H9 (cell line): ENCODE measurements at regions not wholly inside any gene's neighbourhood (a gene's known extent, or its start where the extent isn't known, plus 50 kb on each side); places are given as distances from the start of the nearest gene placed in this dataset.

ENCODE experiments used
- DNase-seq: peaks from one replicate; pipeline ENCODE4 v3.0.0-alpha.2; 2017
- H2AFZ ChIP-seq: one replicate; pipeline ENCODE4 v1.6.1; 2013; ENCODE audit warnings: mild to moderate bottlenecking, low read length, control low read depth, moderate library complexity
- H2AK5ac ChIP-seq: 2 replicates; pipeline ENCODE4 v1.6.1; 2013; ENCODE audit warnings: low read length, control low read depth, mixed read lengths; ENCODE audit not compliant: insufficient read length
- H2BK120ac ChIP-seq: one replicate; pipeline ENCODE4 v1.6.1; 2013; ENCODE audit warnings: low read depth, mild to moderate bottlenecking, low read length, control low read depth, inconsistent platforms; ENCODE audit not compliant: poor library complexity, severe bottlenecking
- H2BK12ac ChIP-seq: 2 replicates; pipeline ENCODE4 v1.6.1; 2013; ENCODE audit warnings: low read length, control low read depth, mixed read lengths, low read depth; ENCODE audit not compliant: insufficient read length
- H2BK15ac ChIP-seq: 2 replicates; pipeline ENCODE4 v1.6.1; 2013; ENCODE audit warnings: low read depth, low read length, control low read depth
- H2BK20ac ChIP-seq: one replicate; pipeline ENCODE4 v1.6.1; 2013; ENCODE audit warnings: low read depth, mild to moderate bottlenecking, low read length, control low read depth, inconsistent platforms; ENCODE audit not compliant: poor library complexity, severe bottlenecking
- H2BK5ac ChIP-seq: 2 replicates; pipeline ENCODE4 v1.6.1; 2013; ENCODE audit warnings: low read length, control low read depth, mixed read lengths; ENCODE audit not compliant: insufficient read length
- H3K14ac ChIP-seq: 2 replicates; pipeline ENCODE4 v1.6.1; 2013; ENCODE audit warnings: low read length, control low read depth; ENCODE audit not compliant: insufficient read depth
- H3K18ac ChIP-seq: 2 replicates; pipeline ENCODE4 v1.6.1; 2013; ENCODE audit warnings: low read depth, mild to moderate bottlenecking, mixed read lengths, low read length, control low read depth; ENCODE audit not compliant: insufficient read length
- H3K23ac ChIP-seq: 2 replicates; pipeline ENCODE4 v1.6.1; 2013; ENCODE audit warnings: low read length, control low read depth, mixed read lengths, low read depth; ENCODE audit not compliant: insufficient read length
- H3K23me2 ChIP-seq: 2 replicates; pipeline ENCODE4 v1.6.1; 2013; ENCODE audit warnings: low read depth, mild to moderate bottlenecking, mixed read lengths, low read length, control low read depth; ENCODE audit not compliant: insufficient read length, poor library complexity, severe bottlenecking
- H3K27ac ChIP-seq: 2 replicates; pipeline ENCODE4 v1.5.1; 2013; ENCODE audit warnings: low read length, control low read depth, mixed read lengths, low read depth; ENCODE audit not compliant: insufficient read length
- H3K27me3 ChIP-seq: 2 replicates; pipeline ENCODE4 v1.6.1; 2013; ENCODE audit warnings: low read length, control low read depth, inconsistent platforms; ENCODE audit not compliant: insufficient read depth
- H3K4ac ChIP-seq: 2 replicates; pipeline ENCODE4 v1.6.1; 2013; ENCODE audit warnings: low read depth, mild to moderate bottlenecking, control low read depth, inconsistent platforms, low read length, moderate library complexity
- H3K4me1 ChIP-seq: 2 replicates; pipeline ENCODE4 v1.6.1; 2013; ENCODE audit warnings: low read length, control low read depth, inconsistent platforms; ENCODE audit not compliant: insufficient read depth
- H3K4me2 ChIP-seq: 2 replicates; pipeline ENCODE4 v1.6.1; 2013; ENCODE audit warnings: low read length, control low read depth, mixed read lengths; ENCODE audit not compliant: insufficient read length, insufficient read depth
- H3K56ac ChIP-seq: 2 replicates; pipeline ENCODE4 v1.6.1; 2013; ENCODE audit warnings: low read depth, mild to moderate bottlenecking, mixed read lengths, low read length, control low read depth; ENCODE audit not compliant: insufficient read length
- H3K79me1 ChIP-seq: 2 replicates; pipeline ENCODE4 v1.6.1; 2013; ENCODE audit warnings: low read depth, mild to moderate bottlenecking, moderate library complexity, low read length, control low read depth, inconsistent platforms; ENCODE audit not compliant: insufficient read depth, poor library complexity, severe bottlenecking
- H3K79me2 ChIP-seq: 2 replicates; pipeline ENCODE4 v1.6.1; 2013; ENCODE audit warnings: low read length, control low read depth, inconsistent platforms; ENCODE audit not compliant: insufficient read depth
- H3K9ac ChIP-seq: 2 replicates; pipeline ENCODE4 v1.6.1; 2013; ENCODE audit warnings: low read length, control low read depth, mixed read lengths; ENCODE audit not compliant: insufficient read length; ENCODE audit errors: extremely low read depth
- H3K9me3 ChIP-seq: one replicate; pipeline ENCODE4 v1.6.1; 2013; ENCODE audit warnings: low read depth, low read length, inconsistent platforms; ENCODE audit not compliant: control insufficient read depth
- H3T11ph ChIP-seq: one replicate; pipeline ENCODE4 v1.6.1; 2013; ENCODE audit warnings: mild to moderate bottlenecking, low read length, control low read depth, inconsistent platforms
- H4K20me1 ChIP-seq: one replicate; pipeline ENCODE4 v1.6.1; 2013; ENCODE audit not compliant: control insufficient read depth, insufficient read length, insufficient read depth
- H4K5ac ChIP-seq: 2 replicates; pipeline ENCODE4 v1.6.1; 2013; ENCODE audit warnings: low read depth, mild to moderate bottlenecking, mixed read lengths, low read length, control low read depth; ENCODE audit not compliant: insufficient read length
- H4K8ac ChIP-seq: replicated peaks from 2 replicates; pipeline ENCODE4 v1.6.1; 2013; ENCODE audit warnings: low read length, control low read depth, mixed read lengths, low read depth; ENCODE audit not compliant: insufficient read length
- H4K91ac ChIP-seq: 2 replicates; pipeline ENCODE4 v1.6.1; 2013; ENCODE audit warnings: low read depth, mild to moderate bottlenecking, moderate library complexity, mixed read lengths, low read length, control low read depth; ENCODE audit not compliant: insufficient read length
- H3K27ac Mint-ChIP-seq, 3 experiments: 2 replicates in 2 of 3; 3 replicates in 1 of 3; pipeline ENCODE4 v1.8.0; 2020 to 2021; ENCODE audit warnings: mixed read lengths in 3 of 3, mild to moderate bottlenecking in 1 of 3, moderate library complexity in 1 of 3
- H3K27me3 Mint-ChIP-seq: 2 replicates; pipeline ENCODE4 v1.8.0; 2021; ENCODE audit warnings: low read depth, mild to moderate bottlenecking, moderate library complexity, mixed read lengths
- H3K36me3 Mint-ChIP-seq, 3 experiments: 2 replicates in 2 of 3; 3 replicates in 1 of 3; pipeline ENCODE4 v1.8.0; 2020 to 2021; ENCODE audit warnings: low read depth in 3 of 3, mixed read lengths in 3 of 3; ENCODE audit not compliant: insufficient read depth in 1 of 3
- H3K4me1 Mint-ChIP-seq, 2 experiments: 2 replicates each; pipeline ENCODE4 v1.8.0; 2020; ENCODE audit warnings: mixed read lengths in 2 of 2
- H3K4me3 Mint-ChIP-seq, 2 experiments: 2 replicates in 1 of 2; 3 replicates in 1 of 2; pipeline ENCODE4 v1.8.0; 2020 to 2021; ENCODE audit warnings: mild to moderate bottlenecking in 2 of 2, mixed read lengths in 2 of 2, moderate library complexity in 1 of 2
- H3K9me3 Mint-ChIP-seq, 2 experiments: 2 replicates in 1 of 2; 3 replicates in 1 of 2; pipeline ENCODE4 v1.8.0; 2020; ENCODE audit warnings: mild to moderate bottlenecking in 2 of 2, mixed read lengths in 2 of 2, moderate library complexity in 1 of 2
- CTCF ChIP-seq: fragments of 200-600 bp; sonication (generic); conservative IDR thresholded peaks from 3 replicates; pipeline ENCODE4 v1.8.0; 2021; ENCODE audit warnings: antibody characterized with exemption, mild to moderate bottlenecking
- WGBS: extraction: QIAGEN DNeasy Blood & Tissue Kit; methylation state at CpG from one replicate; pipeline ENCODE4 v1.1.7; 2013; ENCODE audit warnings: missing lambda C conversion rate, low lambda C conversion rate, mixed read lengths; ENCODE audit not compliant: insufficient read length; ENCODE audit errors: extremely low coverage; 5-methylcytosine and 5-hydroxymethylcytosine counted together

- H4K8ac ChIP-seq, result no peak overlapping the region
- no CpG with 5 or more reads among the region's 3 CpGs for WGBS
- no peak overlapping the region for H3K23ac ChIP-seq
- no peak overlapping the region for H3K56ac ChIP-seq
- H3K9ac ChIP-seq, result no peak overlapping the region
- Mint-ChIP-seq H3K4me1 (peaks cover 17 to 18% of the 10 kb centered on the region in 2 experiments), H3K36me3 (peaks cover 4 to 15% (median 5%) of the 10 kb centered on the region in 3 experiments; a peak in 3 of 7 replicates), H3K27me3 (no peaks in the 10 kb centered on the region), H3K9me3 (peaks cover 8 to 11% of the 10 kb centered on the region in 2 experiments; a peak in 4 of 5 replicates), H3K4me3 (no peak overlapping the region), H3K27ac (no peak overlapping the region)
- peaks cover 4% of the 10 kb centered on the region; the same call in 1 of the 2 replicates for H3K4me1 ChIP-seq
- no peak overlapping the region for H2BK5ac ChIP-seq
- H2BK15ac ChIP-seq, result no peak overlapping the region
- no peak overlapping the region for H3K14ac ChIP-seq
- H2BK120ac ChIP-seq, result no peak overlapping the region
- H4K5ac ChIP-seq, result no peak overlapping the region
- H3T11ph ChIP-seq, result no peak overlapping the region
- H4K20me1 ChIP-seq, result no peaks in the 10 kb centered on the region
- H2BK20ac ChIP-seq, result no peak overlapping the region
- no peak overlapping the region for H2BK12ac ChIP-seq
- H3K4me2 ChIP-seq, result no peak overlapping the region
- no peak overlapping the region for H2AFZ ChIP-seq
- H3K4ac ChIP-seq, result no peak overlapping the region
- no peaks in the 10 kb centered on the region for H3K9me3 ChIP-seq
- H3K23me2 ChIP-seq, result no peaks in the 10 kb centered on the region
- no peaks in the 10 kb centered on the region for H3K79me1 ChIP-seq
- no peak overlapping the region for H3K27ac ChIP-seq
- H3K27me3 ChIP-seq, result no peaks in the 10 kb centered on the region
- H4K91ac ChIP-seq, result no peak overlapping the region
- no peak overlapping the region for H2AK5ac ChIP-seq
- no peak for TF ChIP-seq CTCF
- DNase-seq, result no peak
- H3K18ac ChIP-seq, result no peak overlapping the region
- no peaks in the 10 kb centered on the region for H3K79me2 ChIP-seq
Measured at GRCh38 chr6:133613211-133613610, 275.7 kb upstream of the TCF21 start.
